GM21528 (cell line): ENCODE measurements at regions not wholly inside any gene's neighbourhood (a gene's known extent, or its start where the extent isn't known, plus 50 kb on each side); places are given as distances from the start of the nearest gene placed in this dataset.

ENCODE experiments used
- ATAC-seq: cut with Tn5 transposase; IDR thresholded peaks from one replicate; pipeline ENCODE4 v1.9.1; 2021; ENCODE audit warnings: mild to moderate bottlenecking, moderate library complexity; ENCODE audit not compliant: unreplicated experiment, low FRiP score

GRCh38 chr9:86665416-86665815 is 281.9 kb downstream of the GAS1 start:
- no peak for ATAC-seq

- ATAC-seq = no peak
Observed at GRCh38 chr9:86664603-86665002, 282.7 kb downstream of the GAS1 start.

GRCh38 chr9:86663905-86664304 is 283.4 kb downstream of the GAS1 start:
- ATAC-seq = no peak

- no peak for ATAC-seq
Observed at GRCh38 chr9:86662890-86663468, 284.3 kb downstream of the GAS1 start.

- no peak for ATAC-seq
Observed at GRCh38 chr9:86660146-86660943, 287.0 kb downstream of the GAS1 start.

- no peak for ATAC-seq
Observed at GRCh38 chr9:86659413-86660046, 287.8 kb downstream of the GAS1 start.

GRCh38 chr9:86655147-86655546 is 292.2 kb downstream of the GAS1 start:
- ATAC-seq = no peak

GRCh38 chr9:86653466-86653865 is 293.8 kb downstream of the GAS1 start:
- no peak for ATAC-seq

- no peak for ATAC-seq
Observed at GRCh38 chr9:86652736-86653135, 294.6 kb downstream of the GAS1 start.

GRCh38 chr9:86649913-86650312 is 295.7 kb upstream of the TUT7 start:
- no peak for ATAC-seq

GRCh38 chr9:86648828-86649170 is 294.6 kb upstream of the TUT7 start:
- ATAC-seq = no peak

GRCh38 chr9:86648156-86648827 is 294.1 kb upstream of the TUT7 start:
- ATAC-seq = no peak

- no peak for ATAC-seq
Observed at GRCh38 chr9:86645303-86645702, 291.1 kb upstream of the TUT7 start.

GRCh38 chr9:86644675-86645034 is 290.4 kb upstream of the TUT7 start:
- no peak for ATAC-seq

- no peak for ATAC-seq
Observed at GRCh38 chr9:86643946-86644674, 289.9 kb upstream of the TUT7 start.

- ATAC-seq = no peak
Observed at GRCh38 chr9:86642721-86643120, 288.5 kb upstream of the TUT7 start.

GRCh38 chr9:86641970-86642369 is 287.8 kb upstream of the TUT7 start:
- no peak for ATAC-seq

- ATAC-seq = no peak
Observed at GRCh38 chr9:86639899-86640379, 285.7 kb upstream of the TUT7 start.

GRCh38 chr9:86639287-86639686 is 285.1 kb upstream of the TUT7 start:
- no peak for ATAC-seq

- ATAC-seq = no peak
Observed at GRCh38 chr9:86638109-86638508, 283.9 kb upstream of the TUT7 start.

- no peak for ATAC-seq
Observed at GRCh38 chr9:86637515-86637914, 283.3 kb upstream of the TUT7 start.
